GM18868 (cell line): ENCODE measurements at regions not wholly inside any gene's neighbourhood (a gene's known extent, or its start where the extent isn't known, plus 50 kb on each side); places are given as distances from the start of the nearest gene placed in this dataset.
A peak's percentile ranks its signal among the peaks of the same experiment; 100 is the strongest.

ENCODE experiments used
- ATAC-seq: cut with Tn5 transposase; IDR thresholded peaks from one replicate; pipeline ENCODE4 v1.9.1; 2021; ENCODE audit warnings: mild to moderate bottlenecking, moderate library complexity; ENCODE audit not compliant: unreplicated experiment

DNA sequence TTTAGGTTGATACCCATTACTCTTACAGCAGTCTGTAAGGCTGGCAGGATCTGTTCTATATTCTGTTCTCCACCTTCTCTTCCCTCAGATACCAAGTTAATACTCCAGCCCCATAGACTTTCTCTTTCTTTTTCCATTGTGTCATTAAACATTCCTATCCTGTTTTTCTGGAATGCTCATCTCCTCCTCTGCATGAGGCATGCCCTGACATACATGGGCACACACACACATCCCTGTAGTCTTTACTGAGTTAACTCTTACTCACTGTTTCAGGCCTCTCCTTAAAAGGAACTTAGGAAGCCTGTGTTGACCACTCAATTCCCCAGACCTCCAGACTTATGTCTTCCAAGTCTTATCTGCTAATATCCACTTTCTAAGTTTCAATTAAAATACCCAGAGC lies 476.8 kb downstream of the METTL15 start:
- no peak for ATAC-seq

DNA sequence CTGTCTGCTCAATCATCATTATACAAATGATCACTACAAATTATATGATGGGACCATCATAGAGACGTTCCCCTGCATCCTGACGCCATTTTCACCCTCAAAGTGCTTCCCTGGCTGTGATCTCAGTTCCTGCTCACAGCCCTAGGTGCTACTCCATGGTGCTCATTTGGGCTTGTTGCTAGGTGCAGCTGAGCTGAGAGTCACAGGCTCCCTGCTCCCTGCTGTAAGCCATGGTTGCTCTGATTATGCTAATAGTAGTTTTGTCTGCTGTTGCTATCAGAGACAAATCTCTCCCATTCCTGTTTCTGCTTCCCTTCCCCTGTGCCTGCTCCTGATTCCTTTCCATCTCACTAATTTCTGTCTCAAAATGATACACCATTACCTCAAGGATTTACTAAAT lies 474.3 kb downstream of the METTL15 start:
- no peak for ATAC-seq

DNA sequence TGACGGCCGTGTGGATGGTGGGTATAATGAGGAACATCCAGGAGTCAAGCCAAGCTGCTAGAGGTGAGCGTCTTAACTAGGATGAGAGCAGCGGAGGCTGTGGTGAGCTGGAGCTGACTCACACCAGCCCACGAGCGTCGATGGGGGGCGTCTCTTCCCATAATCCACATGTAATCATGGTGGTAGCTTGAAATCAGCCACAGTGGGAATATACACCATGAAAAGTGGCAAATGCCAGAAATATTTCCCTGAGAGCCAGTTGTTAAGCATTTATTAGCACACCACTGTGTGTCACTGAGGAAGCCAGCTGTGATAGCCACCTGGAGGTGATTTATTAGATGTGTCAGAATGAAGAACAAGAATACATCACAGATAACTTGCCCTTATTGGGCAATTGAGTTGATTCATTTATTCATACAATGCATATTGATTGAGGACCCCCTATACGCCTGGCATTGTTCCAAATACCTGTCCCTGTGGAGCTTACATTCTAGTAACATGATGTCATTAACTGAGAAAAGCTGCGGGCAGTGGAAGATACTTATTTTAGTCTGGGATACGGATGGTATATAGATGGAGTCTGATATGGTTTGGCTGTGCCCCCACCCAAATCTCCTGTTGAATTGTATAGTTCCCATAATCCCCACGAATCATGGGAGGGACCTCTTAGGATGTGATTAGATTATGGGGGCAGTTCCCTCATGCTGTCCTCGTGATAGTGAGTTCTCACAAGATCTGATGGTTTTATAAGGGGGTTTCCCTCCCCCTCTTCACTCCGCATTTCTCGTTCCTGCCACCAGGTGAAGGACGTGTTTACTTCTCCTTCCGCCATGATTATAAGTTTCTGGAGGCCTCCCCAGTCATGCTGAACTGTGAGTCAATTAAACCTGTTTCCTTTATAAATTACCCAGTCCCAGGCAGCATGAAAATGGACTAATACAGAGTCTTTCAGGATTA lies 473.4 kb downstream of the METTL15 start:
- no peak for ATAC-seq

DNA sequence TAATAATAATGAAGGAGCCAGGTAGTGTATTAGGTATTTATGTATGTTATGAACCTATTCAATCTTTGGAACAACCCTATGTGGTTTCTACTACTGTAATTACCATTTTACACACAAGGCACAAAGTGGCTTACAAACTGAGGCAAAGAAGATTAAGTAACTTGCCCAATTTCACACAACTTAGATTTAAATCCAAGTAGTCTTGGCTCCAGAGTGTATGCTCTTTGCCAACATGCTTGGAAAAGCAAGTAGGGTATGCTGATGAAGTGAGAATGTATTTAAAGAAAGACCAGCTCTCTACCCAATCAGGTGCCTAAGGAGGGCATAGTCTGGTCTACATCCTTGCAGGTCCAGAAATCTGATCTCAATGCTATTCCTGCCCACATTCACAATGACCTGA lies 463.2 kb downstream of the METTL15 start:
- ATAC-seq, result no peak

DNA sequence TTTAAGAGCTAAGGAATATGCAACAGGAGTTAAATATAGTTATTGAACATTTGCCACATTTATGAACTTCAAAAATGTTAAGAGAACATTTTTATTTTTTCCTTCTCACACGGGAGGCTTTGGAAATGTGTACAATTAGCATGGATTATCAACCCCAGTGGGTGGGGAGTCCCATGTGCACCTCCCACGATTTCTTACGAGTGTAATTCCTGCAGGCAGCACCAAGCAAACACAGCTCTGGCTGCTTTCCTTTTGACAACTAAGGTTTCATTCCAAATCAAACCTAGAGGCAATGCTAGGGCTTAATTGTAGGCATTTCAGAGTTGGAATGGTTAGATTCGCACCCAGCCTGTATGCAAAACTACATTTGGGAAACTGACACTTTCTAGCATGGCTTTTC lies 460.9 kb downstream of the METTL15 start:
- no peak for ATAC-seq

DNA sequence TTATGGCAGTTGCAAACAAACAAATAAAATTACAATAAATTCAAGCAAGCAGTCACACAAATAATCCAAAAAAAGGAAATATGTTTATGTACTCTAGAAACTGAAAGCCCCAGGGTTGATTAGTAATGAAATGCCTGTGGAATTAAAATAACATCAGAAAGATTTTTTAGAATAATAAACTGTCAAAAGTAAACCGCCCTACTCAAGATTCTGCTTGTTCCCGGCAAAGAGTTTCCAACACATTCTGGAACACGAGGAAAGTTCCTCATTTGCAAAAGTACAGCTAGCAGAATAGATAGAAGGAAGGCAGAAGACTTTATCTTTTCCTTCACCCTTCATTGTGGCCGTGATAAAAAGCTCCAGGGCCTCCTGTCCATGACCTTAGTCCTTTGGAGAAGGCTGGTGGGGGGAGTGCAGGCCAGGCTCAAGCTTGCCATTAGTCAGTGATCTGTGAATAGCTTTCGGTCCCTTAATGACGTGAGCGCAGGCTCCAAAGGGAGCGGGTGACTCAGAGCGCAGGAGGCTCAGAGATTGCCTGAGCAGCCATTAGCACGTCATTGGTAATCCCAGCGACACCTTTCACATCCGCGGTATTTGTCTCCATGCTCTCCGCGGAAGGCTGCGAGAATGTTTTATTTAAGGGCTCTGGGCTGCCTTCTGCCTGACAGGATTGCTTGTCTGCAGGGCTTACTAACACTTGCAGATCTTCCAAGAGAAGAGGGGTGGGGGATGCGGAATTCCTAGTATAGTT lies 458.3 kb downstream of the METTL15 start:
- ATAC-seq, result peak; percentile 59

DNA sequence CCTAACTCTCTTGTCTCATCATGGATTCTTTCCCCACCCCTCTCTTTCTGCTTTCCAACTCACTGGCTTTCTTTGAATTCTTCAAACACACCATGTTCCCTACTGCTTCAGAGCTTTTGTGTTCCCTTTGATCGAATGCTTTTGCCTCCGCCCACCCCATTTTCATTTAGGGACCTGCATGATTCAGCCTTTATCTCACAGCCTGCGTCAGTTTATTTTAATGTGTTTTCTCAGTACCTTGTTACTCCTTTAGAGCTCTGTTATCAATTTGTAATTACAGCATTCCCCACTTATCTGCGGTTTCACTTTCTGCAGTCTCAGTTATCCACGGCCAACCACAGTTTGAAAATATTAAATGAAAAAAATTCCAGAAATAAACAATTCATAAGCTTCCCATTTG lies 451.3 kb downstream of the METTL15 start:
- no peak for ATAC-seq

DNA sequence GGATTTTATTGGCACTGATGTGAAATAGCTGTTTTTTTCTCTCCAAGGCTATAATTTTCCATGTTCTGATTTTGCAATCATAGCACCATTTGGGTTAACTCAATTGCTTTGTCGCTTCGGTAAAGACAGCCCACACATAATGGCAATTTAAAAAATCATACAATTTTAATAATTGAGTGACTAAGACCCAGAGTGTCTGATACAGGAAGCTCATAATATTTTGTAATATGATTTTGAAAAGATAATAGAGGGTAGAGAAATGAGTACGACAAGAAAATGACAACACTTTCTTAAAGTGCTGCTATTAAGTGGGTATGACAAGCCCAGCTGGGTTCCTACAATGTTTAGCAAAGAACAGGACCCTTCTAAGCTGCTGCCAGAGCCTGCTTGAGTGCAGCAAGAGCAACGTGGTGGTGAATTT lies 439.1 kb downstream of the METTL15 start:
- no peak for ATAC-seq

DNA sequence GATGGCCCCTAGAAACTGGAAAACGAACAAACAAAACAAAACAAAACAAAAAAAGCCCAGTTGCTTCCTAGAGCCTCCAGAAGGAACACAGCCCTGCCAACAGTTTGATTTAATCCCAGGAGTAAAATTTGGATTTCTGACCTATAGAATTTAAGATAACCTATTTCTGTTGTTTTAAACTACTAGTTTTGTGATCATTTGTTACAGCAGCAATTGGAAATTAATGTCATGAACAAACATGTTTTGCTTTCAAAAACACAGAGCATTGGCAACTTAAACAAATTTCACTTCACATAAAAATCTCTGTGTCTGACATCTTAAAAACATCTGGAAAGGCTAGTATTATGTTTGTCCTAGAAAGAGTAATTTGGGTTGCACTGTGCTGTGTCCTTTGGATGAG lies 437.3 kb downstream of the METTL15 start:
- no peak for ATAC-seq

DNA sequence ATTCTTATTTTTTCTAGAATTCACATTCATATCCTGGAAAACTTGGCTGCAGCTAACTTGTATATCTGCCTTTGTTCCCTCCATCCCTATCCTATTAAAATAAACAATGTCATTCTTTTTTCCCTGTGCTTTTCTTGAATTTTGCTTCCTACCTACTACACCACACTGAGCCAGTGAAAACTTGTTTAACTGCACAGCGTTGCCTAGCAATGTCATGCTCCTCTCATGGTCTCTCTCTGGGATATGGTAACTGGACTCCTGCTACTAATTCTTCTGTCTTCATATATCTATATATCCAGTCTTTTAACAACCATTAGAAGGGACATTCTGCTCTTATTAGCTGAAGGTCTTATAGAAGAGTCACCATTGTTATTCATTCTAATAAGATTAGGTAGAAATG lies 434.4 kb downstream of the METTL15 start:
- ATAC-seq, result no peak

DNA sequence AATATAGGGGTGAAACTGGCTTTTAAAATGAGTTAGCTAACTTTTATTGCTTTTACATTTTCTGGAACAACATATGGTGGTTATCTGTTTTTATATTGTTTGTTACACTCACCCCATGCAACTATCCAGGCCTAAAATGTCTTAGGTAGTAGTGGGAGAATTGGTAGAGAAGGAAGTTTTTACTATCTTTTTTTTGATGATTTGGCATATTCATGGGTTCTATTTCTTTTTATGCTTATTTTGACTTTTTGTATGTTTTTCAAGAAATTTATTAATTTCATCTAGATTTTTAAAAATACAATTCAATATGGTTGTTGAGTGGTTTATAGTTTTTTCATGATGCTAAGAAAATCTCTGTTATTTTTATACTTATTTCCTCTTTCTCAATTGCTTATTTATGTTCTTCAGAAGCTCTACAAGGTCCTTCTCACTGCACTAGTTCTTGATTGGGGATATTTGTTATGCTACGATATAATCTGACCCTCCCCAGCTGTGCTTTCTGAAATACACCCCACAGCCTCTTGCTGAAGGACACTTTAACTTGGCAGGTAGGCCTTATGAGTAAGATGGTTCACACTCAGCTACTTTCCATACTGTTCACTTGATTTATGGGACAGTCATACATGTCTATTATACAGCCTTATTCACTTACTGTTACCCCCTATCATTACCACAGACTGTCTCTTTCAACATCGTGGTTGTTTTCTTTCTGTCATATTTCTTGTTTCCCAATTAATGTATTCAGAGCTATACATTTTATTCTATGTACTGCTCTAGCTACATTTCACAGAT lies 431.2 kb downstream of the METTL15 start:
- no peak for ATAC-seq

DNA sequence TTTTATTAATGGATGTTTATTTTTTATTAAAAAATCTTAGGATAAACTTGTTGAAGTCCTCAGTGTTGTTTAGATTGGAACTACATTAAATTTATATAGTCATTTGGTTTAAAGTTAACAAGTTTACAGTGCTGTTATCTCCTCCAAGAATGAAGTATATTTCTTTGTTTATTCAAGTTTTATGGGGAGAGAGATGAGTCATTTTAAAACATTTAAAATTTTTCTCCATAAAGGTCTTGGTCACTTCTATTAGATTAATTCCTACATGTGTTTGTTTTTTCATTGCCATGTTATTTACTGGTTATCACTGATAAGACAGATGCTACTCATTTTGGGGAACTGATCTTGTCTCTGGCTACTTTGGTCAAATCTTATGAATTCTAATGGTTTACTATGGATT lies 429.6 kb downstream of the METTL15 start:
- ATAC-seq, result no peak

DNA sequence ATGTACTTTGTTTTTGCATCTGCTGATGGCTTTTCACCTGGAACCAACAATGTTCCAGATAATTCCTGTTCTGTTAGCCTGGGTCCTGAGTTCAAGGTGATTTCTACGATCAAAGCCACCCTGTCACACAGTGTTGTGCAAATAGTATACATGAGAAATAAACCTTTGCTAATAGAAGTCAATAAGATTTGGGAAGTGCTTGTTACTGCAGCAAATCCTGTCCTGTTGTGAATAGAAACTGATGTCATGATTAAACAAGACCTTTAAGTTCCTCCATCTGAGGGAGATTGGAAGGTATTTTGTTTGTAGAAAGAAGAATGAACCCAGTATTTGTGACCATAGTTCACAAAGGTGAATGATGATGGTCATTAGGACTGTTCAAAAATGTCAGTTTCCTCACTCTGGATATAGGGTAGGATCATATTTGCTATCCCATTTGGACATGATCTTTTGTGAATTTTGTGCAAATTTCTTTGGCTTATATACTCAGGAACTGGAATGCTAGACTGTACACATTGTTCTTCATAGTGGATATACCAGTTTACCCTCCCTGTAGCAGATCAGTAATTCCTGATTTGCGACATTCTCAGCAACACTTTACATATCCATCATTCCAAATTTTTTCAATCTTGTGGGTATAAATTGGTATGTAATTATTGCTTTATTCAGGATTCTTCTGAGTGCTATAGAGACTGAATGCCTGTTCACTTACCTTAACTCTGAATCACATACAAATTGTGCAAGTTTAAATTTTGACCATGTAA lies 428.5 kb downstream of the METTL15 start:
- ATAC-seq, result no peak

DNA sequence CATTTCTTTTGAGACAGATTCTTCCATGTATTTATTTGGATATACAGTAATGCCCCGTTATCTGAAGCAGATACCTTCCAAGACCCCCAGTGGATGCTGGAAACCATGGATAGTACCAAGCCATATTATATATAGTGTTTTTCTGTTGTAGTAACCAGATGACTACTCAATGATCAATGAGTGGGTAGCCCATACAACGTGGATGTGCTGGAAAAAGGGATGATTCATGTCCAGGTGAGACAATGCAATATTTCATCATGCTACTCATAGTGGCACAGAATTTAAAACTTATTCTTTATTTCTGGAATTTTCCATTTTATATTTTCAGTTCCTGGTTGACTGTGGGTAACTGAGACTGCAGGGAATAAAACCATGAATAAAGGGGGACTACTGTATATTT lies 427.5 kb downstream of the METTL15 start:
- ATAC-seq, result no peak

DNA sequence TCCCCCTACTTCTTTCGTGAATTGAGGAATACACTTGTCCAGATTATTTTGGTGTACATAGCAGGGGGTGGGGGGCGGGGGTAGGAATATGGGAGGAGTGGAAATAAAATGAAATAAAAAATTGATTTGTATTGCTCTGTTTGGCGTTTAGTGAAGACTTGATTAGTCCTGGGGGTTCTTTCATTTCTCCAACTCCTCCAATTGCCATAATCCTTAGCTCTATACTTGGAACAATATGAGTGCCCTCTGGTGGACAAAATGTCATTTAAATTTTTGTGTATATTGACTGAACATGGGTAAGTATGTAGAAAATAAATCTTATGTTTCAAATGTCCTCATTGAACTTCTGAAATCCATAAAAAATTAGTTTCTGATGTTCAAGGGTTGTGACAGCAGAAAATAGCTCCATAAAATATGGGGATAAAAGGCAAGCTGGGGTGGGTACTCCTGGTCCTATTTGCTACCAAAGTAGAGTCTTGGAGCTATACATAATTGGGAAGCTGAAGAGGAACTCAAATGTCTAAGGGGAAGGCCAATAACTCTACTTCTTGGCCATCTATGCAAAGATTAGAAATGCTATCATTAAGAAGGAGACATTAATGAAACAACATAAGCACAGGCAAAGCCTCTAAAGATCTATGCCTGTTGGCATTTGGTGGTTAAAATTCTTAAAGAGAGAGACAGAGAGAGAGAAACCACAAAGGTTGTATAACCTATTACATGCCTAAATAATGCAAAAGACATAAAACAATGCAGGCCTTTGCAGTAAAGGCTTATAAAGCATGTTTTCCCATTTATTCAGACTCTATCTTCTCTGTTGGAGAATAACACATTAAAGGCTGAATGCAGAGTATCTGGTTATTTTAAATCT lies 421.6 kb downstream of the METTL15 start:
- peak; percentile 73 for ATAC-seq

DNA sequence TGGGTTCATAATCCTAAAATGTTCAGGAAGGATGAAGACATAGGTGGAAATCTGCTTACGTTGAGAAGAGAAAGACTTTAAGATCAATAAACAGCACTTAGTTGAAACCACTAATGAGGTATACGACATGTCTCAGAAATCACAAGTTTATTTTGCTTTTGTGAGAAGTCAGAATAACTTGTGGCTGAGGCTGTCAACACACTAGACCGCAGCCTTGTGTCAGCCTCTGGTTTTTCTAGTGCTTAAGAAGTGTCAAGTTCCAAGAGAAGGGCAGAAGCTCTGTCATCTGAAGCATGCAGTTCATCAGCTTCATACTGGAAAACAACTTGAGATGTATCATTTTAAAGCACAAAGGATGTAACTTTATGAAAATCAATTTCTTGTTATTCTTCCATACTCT lies 420.9 kb downstream of the METTL15 start:
- ATAC-seq, result no peak

DNA sequence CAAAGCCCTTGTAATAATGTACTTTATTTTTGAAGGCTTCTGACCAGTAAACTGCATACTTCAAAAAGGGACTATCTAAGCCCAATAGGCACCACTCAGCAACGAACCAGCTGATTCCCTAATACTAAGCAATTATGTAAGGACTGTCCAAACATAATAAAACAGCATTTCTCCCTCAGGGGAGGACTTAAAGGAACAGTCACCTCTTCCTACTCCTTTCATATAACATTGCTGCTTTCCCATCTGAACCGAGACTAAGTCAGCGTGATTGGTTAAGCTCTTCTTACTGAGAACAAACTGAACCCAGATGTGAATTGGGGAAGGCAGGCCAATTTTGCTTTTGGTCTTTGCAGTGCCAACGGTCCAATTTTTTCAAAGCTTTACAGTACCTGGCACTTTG lies 420.0 kb downstream of the METTL15 start:
- no peak for ATAC-seq

DNA sequence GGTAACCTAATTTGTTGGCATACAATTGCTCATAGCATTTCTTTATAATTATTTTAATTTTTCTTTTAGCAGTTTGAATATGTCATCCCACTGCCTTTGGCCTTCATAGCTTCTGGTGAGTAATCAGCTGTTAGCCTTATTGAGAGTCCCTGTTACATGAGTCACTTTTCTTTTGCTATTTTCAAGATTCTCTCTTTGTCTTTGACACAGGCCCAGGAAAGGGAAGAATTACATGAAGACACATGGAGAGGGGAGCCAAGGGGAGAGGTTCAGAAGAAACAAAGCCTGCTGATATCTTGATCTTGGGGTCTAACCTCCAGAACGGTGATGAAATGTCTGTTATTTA lies 418.2 kb downstream of the METTL15 start:
- no peak for ATAC-seq

DNA sequence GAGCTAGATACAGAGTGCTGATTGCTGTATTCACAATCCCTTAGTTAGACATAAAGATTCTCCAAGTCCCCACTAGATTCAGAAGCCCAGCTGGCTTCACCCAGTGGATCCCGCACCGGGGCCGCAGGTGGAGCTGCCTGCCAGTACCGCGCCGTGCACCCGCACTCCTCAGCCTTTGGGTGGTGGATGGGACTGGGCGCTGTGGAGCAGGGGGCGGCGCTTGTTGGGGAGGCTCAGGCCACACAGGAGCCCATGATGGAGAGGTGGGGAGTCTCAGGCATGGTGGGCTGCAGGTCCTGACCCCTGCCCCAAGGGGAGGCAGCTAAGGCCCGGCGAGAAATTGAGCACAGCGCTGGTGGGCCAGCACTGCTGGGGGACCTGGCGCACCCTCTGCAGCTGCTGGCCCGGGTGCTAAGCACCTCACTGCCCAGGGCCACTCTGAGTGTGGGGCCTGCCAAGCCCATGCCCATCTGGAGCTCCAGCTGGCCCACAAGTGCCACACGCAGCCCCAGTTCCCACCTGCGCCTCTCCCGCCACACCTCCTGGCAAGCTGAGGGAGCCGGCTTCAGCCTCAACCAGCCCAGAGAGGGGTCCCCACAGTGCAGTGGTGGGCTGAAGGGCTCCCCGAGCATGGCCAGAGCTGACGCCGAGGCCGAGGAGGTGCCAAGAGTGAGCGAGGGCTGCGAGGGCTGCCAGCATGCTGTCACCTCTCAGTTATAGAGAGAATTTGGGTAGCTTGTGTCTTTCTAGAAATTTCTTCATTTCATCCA lies 417.6 kb downstream of the METTL15 start:
- no peak for ATAC-seq
